ENCODE measurements at regions not wholly inside any gene's neighbourhood (a gene's known extent, or its start where the extent isn't known, plus 50 kb on each side); places are given as distances from the start of the nearest gene placed in this dataset.

DNA sequence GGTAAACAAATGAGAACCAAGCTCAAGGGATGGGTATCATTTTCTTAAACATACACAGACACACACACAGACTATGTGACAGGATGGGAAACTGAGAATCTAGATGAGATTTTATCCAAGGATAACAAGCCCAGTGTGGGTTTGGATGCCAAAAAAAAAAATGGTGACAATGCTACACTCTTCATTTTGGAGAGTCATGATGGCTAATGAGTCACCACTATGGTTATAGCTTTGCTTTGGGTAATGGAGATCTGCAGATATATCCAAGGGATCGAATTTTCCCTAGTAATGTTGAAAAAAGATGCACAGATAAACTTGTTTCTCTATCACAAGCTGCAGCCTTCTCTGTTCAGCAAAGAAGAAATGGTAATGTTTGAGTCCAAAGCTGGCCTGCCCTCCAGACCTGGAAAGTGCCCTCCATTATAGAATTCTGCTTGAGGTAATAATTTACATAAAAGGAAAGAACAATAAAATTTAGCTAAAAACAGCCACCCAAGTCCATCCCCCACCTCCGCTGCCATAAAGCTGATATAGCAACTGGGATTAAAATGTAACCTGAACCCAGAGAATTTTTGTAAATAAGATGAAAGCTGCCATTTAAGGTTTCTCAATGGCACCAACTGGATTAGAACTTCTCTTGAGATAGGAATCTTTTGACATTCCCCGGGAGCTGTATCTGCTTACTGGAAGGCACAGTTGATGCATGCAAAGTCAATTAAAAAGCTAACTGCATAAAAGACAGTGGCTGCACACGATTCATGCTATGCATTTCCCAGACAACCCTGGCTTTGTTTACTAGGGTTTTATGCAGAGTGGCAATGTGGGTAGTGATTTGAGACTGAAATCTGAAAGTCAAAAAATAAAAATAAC is 395.2 kb upstream of the LYPLAL1 start:
- no peak for DNase-seq

DNA sequence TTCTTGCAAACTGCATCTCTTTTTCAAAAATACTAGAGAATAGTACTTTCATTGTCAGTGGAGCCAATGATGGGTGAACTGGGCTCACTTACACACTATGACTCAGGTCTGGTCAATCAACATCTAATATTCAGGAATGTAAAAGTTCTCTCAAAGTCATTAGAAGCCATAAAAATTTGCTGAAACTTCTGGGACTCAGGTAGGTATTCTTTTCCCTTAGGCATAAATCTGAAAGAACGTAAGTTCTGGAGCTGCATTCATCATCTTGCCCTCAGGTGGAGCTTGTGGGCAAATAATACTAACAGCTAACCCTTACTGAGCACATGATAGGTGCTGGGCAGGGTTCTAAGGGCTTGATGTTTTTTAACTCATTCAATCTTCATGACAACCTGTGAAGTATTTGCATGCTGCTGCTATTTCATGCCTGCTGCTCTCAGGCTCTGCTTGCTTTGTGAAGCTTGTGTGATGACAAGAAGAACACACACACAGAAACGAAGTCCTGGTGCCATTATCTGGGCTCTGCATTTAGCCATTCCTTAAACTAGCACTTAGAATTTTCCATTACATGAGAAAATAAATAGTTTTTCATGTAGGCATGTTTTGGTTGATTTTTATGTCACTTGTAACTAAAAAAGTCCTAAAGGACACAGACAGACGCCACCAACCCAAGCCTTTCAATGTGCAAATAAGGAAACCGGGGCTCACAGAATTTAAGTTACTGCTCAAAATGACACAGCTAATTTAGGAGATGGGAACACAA is 394.2 kb upstream of the LYPLAL1 start:
- no peak for DNase-seq

DNA sequence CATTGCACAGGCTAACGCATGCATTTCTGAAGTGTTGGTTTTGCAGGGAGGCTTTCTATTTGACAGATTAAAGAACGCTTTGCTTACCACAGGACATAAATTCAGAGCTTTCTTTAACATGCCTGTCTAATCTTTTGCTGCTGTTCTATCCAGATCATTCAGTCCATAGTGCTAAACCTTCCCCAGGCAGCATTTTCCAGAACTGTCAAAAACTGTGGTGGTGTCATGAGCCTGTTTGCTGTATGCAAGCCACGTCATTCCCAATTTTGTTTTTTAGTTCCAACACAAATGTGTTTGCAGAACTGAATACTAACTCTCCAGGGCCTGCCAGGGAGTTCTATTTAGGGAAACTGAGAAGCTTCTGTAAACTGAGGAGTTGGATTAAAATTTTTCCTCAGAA is 390.5 kb upstream of the LYPLAL1 start:
- no peak for DNase-seq

DNA sequence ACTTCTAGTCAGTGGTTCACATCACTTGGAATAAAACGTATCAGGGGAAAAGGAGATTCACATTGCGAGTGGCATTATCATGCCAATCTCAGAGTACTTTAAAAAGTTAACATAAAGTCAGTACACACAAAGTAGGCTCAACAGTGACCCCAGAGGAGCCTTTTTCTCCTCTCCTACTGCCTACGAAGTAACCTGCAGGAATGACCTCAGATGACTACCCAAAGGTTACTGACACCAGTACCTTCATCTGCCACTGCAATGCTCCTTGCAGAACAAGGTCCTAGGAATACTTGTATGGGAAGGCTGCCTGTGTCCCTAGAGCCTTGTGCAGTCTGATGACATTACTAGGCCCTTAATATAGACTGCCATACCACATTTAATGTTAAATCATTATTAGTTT is 389.8 kb upstream of the LYPLAL1 start:
- no peak for DNase-seq

DNA sequence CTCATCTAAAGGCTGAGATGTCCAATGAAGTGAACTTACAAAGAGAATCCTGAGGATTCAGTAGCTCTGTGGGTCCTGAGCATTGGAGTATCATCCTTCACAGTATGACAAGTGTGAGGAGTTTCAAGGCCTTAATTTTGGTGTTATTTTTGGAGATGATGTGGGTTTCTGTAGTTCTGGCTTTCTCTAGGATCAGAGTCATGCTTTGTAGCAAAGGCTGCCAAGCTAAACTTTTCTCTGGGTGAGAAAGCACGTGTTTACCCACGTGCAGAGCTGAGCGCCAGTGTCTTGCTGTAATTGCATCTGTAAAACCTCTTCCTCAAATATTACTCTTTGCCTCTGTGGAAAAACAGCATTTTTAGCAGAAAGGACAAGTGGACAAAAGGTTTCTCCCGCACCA is 387.8 kb upstream of the LYPLAL1 start:
- DNase-seq: peak; percentile 51

DNA sequence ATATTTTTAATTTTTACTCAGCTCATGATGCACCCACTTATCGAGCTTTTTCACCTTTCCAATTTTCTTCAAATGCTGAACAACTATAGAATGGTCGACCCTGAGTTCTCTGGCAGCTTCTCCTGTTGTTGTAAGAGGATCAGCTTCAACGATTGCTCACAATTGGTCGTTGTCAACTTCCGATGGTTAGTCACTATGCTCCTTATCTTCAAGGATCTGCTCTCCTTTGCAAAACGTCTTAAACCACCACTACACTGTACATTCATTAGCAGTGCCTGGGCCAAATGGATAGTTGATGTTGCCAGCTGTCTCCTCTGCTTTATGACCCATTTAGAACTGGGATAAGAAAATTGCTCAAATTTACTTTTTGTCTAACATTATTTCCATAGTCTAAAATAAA is 385.9 kb upstream of the LYPLAL1 start:
- DNase-seq: no peak

DNA sequence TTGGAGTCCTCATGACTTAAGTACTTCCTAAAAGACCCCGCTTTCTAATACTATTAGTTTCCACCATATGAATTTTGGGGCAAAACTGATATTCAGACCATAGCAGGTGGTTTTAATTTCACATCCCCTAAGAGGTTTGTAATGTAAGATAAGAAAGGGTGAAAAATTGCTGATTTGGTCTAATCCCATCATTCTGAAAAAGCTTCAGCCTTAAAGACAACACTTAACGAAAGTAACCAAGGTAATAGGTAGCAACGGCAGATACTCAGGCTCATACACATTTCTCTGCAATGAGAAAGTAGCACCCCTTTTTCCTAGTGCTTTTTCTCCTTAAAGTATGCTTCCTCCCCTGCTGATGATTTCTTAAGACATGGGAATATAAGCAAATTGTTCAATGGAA is 376.9 kb upstream of the LYPLAL1 start:
- no peak for DNase-seq

DNA sequence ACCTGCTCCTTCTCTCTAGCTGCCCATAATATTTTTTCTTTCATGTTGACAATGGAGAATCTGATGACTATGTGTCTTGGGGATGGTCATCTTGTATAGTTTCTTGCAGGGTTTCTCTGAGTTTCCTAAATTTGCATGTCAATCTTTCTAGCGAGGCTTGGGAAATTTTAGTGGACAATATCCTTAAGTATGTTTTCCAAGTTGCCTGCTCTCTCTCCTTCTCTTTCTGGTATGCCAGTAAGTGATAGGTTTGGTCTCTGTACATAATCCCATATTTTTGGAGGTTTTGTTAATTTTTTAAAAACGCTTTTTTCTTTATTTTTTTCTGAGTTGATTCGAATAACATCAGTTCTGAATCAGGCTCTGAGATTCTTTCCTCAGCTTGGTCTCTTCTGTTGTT is 370.9 kb upstream of the LYPLAL1 start:
- DNase-seq: no peak

DNA sequence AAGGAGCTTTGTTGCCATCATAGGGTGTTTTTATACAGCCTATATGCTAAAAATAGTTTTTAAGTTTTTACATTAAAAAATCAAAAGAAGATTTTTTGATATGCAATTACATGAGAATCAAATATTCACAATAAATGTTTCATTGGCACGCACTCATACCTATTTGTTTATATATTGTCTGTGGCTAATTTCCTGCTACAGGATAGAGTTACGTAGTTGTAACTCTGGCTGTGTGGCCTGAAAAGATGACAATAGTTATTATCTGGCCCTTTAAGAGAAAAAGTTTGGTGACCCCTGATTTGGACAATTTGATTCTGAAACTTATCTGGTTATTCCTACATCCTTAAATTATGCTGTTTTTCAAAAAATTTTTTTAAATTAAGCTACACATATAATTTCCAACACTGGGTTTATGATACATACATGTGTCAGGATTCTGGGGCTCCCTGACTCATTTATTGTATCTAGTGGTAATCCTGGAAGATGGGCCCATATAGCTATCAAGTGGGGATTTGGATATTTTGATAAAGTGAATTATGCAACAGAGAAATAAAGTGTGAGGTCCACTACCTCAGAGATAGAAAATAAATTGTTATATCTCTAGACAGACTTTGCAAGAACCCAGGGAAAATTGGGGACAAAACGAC is 370.2 kb upstream of the LYPLAL1 start:
- no peak for DNase-seq

DNA sequence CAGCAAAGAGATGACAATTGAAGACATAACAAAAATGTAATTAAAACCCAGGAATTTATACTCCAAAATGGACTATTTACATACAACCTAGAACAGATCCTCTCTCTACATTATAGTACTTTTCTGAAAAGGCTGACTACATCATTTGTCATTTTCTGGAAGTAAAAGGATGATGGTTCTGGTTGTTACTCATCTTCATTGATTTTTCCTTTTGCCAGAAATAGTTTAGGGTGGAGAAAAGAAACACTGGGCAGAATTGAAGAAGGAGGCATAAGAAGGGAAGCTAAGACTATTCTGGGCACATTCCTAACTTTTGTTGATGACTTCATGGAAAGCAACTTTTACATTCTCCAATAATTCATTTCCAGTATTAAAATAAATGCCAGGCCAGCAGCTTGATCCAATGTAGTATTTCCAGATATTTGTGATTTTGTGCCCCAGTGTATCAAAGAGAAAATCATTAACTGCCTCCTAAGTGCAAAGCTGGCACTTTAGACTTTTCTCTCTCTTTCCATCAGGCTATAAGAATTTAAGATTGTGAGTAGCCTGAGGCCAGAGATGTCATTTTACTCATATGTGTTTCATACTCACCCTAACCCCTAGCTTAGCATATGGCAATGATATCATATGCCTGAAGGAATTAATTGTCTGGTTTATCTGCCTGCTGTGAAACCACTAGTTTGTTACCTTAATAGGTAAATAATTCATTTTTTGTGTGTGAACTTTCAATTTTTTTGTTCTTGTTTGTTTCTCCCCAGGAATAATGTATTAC is 369.5 kb upstream of the LYPLAL1 start:
- no peak for DNase-seq

DNA sequence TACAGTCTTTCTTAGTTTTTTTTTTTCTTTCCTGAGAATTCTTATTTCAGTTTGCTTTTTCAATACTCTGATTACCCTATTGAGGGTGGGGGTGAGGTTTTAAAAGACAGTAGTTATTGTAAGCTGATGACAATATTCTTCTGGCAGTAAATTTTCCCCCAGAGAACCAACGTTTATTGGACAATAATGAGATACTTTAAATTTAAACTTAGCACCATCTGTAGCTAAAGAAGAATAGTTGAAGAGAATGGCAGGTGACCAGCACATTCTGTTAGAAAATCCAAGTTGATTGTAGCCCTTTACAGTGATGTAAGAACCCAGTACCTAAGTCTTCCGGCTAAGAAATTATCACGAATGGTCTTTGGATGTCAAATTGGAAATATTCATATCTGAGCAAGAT is 364.6 kb upstream of the LYPLAL1 start:
- no peak for DNase-seq

DNA sequence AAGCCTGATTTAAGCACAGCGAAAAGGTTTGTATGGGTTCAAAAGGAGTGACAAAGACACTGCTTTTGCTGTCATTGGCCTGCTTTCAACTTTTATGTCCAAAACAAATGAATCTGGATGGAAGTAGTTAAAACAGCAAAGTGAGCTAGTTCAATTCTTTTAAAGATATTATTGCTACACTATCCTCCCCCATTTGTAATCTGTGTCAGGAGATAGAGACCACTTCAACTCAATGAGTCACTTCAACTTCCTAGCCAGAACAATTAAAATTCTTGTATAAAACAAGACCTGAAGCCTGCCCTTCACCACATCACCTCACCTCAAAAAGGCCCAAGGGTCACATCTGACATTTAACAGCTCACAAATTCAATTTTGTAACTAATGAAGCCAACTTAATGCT is 364.1 kb upstream of the LYPLAL1 start:
- DNase-seq: no peak

DNA sequence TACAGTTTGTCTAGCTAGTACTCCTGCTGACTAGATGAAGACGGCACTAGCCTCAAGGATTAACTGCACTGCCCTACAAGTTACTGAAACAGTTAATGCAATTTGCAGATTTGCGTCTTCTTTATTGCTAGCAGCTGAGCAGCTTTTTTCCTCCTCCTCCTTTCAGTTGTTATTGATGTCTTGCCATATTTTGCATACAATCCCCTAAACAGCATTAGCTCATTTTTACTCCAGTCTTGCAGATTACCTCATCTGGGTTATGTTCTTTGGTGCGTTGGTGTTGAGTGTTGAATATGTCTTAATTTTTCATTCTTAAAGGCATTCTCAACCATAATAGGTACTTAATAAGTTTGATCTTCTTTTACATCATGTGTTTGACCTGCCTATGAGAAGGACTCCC is 363.4 kb upstream of the LYPLAL1 start:
- DNase-seq: no peak

DNA sequence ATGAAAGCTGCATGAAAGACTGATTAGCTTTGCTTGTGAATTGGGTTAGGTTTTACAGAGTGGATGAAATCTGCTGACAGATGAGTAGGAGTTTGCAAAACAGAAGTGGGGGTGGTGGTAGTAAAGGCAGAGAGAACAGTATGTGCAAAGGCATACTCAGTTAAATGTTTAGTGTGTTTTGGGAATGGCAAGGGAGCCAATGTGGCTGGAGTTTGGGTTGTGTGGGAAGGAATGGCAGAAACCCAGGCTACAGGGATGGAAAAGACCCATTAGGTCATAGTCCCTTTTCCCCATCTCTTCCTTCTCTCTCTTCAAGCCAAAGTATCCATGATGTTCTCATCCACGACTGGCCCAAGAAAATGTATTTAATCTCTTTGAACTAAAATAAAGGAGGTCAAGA is 362.2 kb upstream of the LYPLAL1 start:
- no peak for DNase-seq

DNA sequence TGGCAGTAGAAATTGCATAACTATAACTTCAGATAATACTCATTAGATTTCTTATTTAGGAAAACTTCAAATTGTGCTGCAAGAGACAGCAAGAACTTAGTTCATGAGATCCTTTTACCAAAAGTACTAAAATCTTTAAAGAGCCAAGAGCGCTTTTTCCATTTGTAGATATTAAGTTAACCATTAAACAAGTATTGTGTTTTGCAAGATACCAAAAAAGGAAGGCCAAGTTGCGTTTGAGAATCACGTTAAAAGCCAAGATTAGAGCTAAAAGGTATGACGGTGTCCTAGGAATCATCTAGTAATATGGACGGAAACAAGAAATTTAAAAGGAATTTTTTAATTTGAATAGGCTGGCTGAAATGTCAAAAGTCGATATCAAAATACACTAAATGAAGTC is 361.3 kb upstream of the LYPLAL1 start:
- DNase-seq: no peak

DNA sequence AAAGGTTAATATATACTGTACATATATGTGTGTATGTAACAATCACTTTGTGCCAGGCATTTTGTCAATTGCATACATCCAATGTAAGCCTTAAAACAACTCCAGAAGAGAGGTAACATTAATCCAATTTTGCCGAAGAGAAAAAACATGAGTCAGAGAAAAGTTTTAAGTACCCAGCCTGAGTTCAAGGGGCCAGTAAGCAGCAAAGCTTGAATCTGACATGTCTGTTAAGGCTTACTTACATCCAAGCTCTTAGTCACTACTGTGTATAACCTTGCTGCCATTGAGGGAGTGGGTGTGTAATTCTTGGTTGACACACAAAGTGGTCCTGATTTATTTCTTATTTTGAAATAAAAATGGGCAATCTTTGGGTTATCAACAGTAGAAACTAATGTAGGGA is 360.4 kb upstream of the LYPLAL1 start:
- DNase-seq: no peak

DNA sequence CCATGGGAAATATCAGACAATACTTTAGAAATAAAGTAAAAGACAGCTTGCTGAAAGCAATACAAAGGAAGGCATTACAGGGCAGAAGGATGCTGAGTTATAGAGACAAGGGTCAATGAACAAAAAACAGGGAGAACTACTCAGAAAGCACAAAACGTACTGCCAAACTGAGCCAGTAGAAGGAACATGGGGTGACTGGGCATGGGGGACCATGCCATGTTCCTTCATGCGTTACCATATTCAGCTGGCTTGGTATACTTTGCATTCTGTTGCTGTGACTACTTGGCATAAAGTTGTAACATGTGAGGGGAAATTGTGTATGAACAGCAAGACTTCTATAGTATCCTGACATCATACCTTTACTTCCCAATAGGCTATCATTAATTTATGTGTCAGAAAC is 358.6 kb upstream of the LYPLAL1 start:
- no peak for DNase-seq

DNA sequence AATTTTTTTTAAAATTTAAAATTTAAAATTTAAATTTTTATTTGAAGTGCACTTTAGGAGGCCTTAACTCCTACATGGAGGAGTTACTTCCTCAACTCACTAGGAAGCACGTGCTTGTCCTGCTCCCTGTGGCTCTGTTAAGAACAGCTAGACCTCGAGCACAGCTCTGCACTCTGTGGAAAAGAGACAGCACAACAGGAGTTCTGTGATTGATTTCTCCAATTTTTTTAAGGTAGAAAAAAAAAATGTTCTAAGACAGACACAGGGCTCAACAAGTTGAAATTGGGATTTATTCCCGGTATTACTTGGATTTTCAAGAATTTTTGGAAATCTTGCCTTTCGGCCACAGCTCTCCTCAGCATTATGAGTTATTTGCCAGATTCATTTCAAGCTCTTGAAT is 356.6 kb upstream of the LYPLAL1 start:
- DNase-seq: peak; percentile 17

DNA sequence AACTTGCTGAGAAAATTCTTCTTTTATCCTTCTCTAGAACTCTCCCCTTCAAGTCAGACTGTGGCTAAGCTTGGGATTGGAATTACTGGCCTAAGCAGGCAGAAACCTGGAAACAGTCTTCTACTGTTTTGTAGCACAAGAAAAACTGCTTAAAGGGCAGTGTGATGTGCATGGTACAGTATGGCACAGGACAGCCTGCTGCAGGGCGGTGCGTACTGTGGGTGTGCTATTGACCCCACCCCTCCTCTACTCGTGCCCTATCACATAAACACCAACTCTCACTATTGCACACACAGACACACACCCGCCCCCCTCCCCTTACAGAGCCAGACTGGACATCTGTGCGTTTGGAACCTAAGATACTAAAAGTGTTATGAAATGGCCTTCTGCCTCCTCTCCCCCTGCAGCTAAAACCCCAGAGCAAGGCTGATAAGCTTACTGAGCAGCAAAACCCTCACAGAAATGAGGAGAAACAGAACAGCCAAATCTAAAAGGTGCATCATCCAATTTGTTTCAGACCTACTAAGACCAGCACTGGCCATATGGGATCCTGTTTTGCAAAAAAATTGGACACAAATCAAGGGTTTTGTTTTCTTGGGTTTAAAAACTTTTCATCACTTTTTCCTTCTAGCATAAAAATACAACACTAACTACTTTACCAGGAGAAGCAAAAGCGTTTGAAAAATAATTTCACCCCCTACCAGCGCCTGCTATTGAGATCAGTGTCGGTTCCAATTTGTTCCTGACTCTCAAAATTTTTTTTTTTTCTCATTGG is 355.8 kb upstream of the LYPLAL1 start:
- no peak for DNase-seq

DNA sequence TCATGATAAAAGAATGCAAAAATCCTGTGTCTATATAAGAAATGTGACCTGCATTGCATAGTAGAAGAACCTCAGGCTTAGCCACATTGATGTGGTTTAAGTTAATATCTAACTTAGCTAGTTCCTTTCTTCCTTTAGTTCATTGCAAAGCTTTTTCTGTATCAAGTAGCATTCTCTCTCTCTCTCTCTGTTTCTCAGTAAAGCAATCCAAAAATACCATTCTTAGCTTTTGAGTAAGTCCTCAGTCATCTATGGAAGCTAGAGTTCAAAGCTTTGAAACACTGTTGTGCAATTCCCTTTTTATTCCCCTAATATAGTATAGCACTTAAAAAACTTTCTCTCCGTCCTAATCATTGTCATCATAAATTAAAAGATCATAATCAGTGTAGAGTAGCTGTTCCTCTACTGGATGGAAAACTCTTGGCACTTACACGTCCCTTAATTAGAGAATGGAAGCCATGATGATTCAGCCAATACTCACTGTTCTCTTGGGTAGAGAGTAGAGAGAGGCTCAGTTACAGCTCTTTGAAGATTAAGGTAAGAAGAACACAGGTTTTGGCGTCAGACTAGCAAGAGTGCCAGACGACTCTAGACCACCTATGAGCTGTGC is 350.3 kb upstream of the LYPLAL1 start:
- DNase-seq: peak; percentile 58

DNA sequence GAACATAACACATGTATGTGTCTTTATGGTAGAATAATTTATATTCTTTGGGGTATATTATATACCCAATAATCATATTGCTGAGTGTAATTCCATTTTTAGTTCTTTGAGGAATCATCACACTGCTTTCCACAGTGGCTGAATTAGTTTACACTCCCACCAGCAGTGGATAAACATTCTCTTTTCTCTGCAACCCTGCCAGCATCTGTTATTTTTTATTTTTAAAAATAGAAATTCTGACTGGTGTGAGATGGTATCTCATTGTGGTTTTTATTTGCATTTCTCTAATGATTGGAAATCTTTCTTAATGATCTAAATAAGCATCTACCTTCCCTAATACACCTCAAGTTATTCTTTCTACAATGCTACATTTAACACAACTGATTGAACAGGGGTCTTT is 346.2 kb upstream of the LYPLAL1 start:
- no peak for DNase-seq

DNA sequence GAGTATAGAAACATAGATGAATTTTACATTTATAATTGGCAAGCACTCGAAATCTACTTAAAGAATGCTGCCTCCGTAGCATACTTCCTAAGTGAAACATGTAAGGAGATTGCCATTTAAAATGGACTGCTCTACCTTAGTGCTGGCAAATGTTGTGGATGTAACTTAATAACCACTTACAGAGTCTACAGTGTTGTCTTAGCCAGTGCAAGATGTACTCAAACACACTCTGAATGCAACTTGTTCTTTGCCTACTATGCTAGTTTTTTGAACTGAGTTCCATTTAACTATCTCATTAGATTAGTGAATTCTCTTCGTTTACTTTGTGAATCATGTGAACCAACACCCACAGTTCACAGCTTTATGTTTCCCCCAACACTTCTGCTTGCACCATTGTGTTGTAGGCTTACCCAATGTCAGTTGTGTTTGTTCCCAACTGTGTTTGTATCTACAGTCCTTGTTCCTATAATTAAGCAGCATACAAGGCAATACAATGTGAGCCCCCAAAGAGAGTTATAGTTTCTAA is 345.5 kb upstream of the LYPLAL1 start:
- DNase-seq: no peak
